ENCODE measurements at regions not wholly inside any gene's neighbourhood (a gene's known extent, or its start where the extent isn't known, plus 50 kb on each side); places are given as distances from the start of the nearest gene placed in this dataset.

DNA sequence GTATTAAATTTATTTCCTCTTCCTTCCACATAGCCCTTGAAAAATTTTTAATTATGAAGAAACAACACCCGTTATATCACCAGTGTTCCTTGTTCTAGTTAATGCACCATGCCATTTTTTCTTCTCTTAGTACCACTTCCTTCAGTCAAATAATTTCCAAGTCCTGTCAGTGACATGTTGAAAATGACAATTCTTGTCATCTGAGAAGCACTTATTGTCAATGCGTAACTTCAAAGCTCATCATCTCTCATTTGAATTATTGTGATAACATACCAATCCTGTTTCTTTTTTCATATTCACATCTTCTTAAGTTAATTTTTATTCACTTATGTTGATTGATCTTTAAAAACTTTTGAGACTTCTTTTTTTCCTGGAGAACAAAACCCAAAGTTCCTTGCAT lies 320.4 kb downstream of the ASXL3 start:
- DNase-seq = no peak
- Histone ChIP-seq H3K9me3 (ENCODE audit: low read length) (no peaks in the 10 kb centered on the region), H3K27me3 (ENCODE audit: insufficient read depth, low read length, poor library complexity, severe bottlenecking) (no peaks in the 10 kb centered on the region), H3K4me3 (ENCODE audit: low read length) (no peak overlapping the region), H3K36me3 (ENCODE audit: insufficient read depth, low read length) (no peaks in the 10 kb centered on the region), H3K4me1 (ENCODE audit: insufficient read depth, low read length) (no peaks in the 10 kb centered on the region), H3K27ac (ENCODE audit: low read depth, low read length) (no peak overlapping the region)
- no peaks in the 10 kb centered on the region for H3K36me3 Mint-ChIP-seq
- CTCF ChIA-PET = no interaction called here
- H3K4me1 Mint-ChIP-seq = no peaks in the 10 kb centered on the region
- H3K27me3 Mint-ChIP-seq = no peaks in the 10 kb centered on the region
- peaks cover 3 to 34% (median 20%) of the 10 kb centered on the region in 5 donors for H3K9me3 Mint-ChIP-seq
- H3K27ac Mint-ChIP-seq = no peak overlapping the region
- no peak overlapping the region for H3K4me3 Mint-ChIP-seq
- POLR2A ChIA-PET = no interaction called here

DNA sequence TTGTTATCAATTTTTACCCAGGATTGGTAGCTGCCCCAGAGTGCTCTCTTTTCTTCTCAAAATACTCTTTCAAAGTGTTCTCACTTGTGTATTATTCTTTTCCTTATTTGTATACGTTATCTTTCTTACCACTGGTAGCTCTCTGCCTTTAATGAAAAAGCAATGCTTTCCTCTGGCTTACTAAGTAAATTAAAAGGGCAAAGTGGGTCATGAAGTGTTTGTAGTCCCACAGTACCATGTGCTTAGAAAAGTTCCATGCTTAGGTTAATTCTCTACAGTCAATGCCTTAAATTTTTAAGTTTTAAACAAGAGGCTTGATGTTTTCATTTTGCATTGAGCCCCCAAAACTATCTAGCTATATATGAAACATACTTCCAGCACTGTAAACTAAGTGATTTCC lies 300.2 kb downstream of the ASXL3 start:
- Histone ChIP-seq H3K27me3 (ENCODE audit: insufficient read depth, low read length, poor library complexity, severe bottlenecking) (no peaks in the 10 kb centered on the region), H3K27ac (ENCODE audit: low read depth, low read length) (no peak overlapping the region), H3K9me3 (ENCODE audit: low read length) (no peaks in the 10 kb centered on the region), H3K36me3 (ENCODE audit: insufficient read depth, low read length) (no peaks in the 10 kb centered on the region), H3K4me1 (ENCODE audit: insufficient read depth, low read length) (no peaks in the 10 kb centered on the region), H3K4me3 (ENCODE audit: low read length) (no peak overlapping the region)
- CTCF ChIA-PET = no interaction called here
- Mint-ChIP-seq H3K36me3 (no peaks in the 10 kb centered on the region), H3K9me3 (peaks cover 3 to 48% (median 6%) of the 10 kb centered on the region in 5 donors), H3K27me3 (no peaks in the 10 kb centered on the region), H3K4me3 (no peak overlapping the region), H3K27ac (no peak overlapping the region), H3K4me1 (no peaks in the 10 kb centered on the region)
- DNase-seq = no peak
- POLR2A ChIA-PET = no interaction called here

DNA sequence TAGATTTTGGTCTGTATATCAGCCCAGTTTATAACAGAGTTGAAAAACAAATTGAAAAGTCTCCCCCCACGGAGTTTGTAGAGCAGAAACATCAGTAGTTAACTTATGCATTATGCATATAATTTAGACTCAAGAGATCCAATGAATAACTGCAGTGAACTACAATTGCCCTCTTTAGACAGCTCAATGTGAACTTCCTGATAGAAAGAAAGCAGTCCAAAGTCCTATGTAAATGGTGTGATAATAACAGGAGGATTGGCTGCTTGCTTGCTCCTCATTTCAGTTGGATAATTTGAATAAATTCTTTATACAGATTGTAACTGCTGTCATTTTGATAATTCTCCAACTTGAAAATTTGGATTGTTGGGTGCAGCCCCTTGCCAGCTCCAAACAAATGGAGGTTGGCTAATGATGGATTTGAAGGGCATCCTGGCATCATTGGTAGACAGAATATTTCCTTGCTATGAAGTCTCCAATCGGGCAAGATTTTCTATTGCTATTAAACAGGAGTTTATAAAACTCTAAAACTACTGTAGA lies 297.1 kb downstream of the ASXL3 start:
- Histone ChIP-seq H3K9me3 (ENCODE audit: low read length) (no peaks in the 10 kb centered on the region), H3K4me1 (ENCODE audit: insufficient read depth, low read length) (no peaks in the 10 kb centered on the region), H3K27ac (ENCODE audit: low read depth, low read length) (no peak overlapping the region), H3K27me3 (ENCODE audit: insufficient read depth, low read length, poor library complexity, severe bottlenecking) (no peaks in the 10 kb centered on the region), H3K4me3 (ENCODE audit: low read length) (no peak overlapping the region), H3K36me3 (ENCODE audit: insufficient read depth, low read length) (no peaks in the 10 kb centered on the region)
- POLR2A ChIA-PET = no interaction called here
- Mint-ChIP-seq H3K27ac (no peak overlapping the region), H3K4me1 (no peaks in the 10 kb centered on the region), H3K27me3 (no peaks in the 10 kb centered on the region), H3K4me3 (no peak overlapping the region), H3K9me3 (peaks cover 3 to 55% (median 6%) of the 10 kb centered on the region in 5 donors), H3K36me3 (no peaks in the 10 kb centered on the region)
- CTCF ChIA-PET = no interaction called here
- no peak for DNase-seq

DNA sequence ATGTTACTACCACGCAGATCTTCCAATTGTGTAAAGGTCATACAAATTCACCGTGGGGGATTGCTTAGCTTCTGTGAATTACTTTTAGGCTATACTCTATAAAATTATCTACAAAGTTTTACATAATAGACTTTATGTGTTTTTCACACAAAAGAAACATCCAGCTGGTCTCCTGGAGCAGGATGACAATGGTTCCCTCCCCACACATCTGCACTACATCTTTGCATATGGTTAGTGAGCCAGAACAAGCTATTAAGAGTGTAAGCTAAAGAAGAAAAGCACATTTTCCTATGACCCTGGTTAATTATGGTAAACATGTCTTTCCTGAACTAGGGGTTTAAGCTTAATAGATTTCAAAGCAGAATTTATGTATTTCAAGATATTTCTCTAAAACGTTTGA lies 295.1 kb downstream of the ASXL3 start:
- POLR2A ChIA-PET = no interaction called here
- no peaks in the 10 kb centered on the region for H3K9me3 ChIP-seq (ENCODE audit: low read length)
- Mint-ChIP-seq H3K9me3 (peaks cover 3 to 44% (median 6%) of the 10 kb centered on the region in 5 donors), H3K4me3 (no peak overlapping the region), H3K27me3 (no peaks in the 10 kb centered on the region), H3K4me1 (no peaks in the 10 kb centered on the region), H3K27ac (no peak overlapping the region), H3K36me3 (no peaks in the 10 kb centered on the region)
- H3K36me3 ChIP-seq (ENCODE audit: insufficient read depth, low read length) = no peaks in the 10 kb centered on the region
- H3K27me3 ChIP-seq (ENCODE audit: insufficient read depth, low read length, poor library complexity, severe bottlenecking) = no peaks in the 10 kb centered on the region
- no peaks in the 10 kb centered on the region for H3K4me1 ChIP-seq (ENCODE audit: insufficient read depth, low read length)
- H3K27ac ChIP-seq (ENCODE audit: low read depth, low read length) = no peak overlapping the region
- H3K4me3 ChIP-seq (ENCODE audit: low read length) = no peak overlapping the region
- DNase-seq = no peak
- CTCF ChIA-PET = no interaction called here

DNA sequence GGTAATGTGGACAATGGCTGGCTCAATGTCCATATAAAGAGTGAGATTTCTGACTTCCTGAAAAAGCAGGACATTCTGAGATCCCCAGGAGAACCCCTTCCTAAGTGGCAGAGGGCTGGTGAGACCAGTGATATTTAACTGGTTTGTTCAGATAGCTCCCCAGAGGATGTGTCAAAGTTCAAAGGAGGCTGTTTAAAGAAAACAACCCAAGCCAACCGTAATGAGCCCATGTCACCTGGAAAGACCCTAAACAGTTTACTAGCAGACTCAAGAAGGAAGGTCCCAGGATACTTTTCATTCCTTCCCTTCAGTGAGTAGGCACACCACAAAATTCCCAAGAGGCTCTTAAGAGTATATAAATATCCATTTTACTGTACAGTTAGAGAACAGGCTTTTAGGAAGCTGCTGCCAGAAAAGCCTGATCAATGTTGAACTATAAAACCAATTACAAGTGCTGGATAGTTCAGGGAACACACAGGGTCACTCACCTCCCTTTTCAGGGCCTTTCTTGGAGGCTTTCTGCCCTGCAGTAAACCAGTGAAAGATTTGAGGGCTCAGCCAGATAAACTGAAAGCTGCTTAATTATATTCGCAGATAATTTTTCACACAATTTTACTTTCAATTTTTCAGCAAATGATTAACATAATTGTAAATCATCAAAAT lies 293.5 kb downstream of the ASXL3 start:
- CTCF ChIA-PET = no interaction called here
- no peaks in the 10 kb centered on the region for H3K9me3 ChIP-seq (ENCODE audit: low read length)
- no peaks in the 10 kb centered on the region for H3K4me1 ChIP-seq (ENCODE audit: insufficient read depth, low read length)
- H3K4me3 Mint-ChIP-seq = no peak overlapping the region
- H3K4me1 Mint-ChIP-seq = no peaks in the 10 kb centered on the region
- H3K27ac ChIP-seq (ENCODE audit: low read depth, low read length) = no peak overlapping the region
- no peaks in the 10 kb centered on the region for H3K27me3 ChIP-seq (ENCODE audit: insufficient read depth, low read length, poor library complexity, severe bottlenecking)
- peaks cover 2 to 48% (median 3%) of the 10 kb centered on the region in 5 donors for H3K9me3 Mint-ChIP-seq
- no peaks in the 10 kb centered on the region for H3K36me3 Mint-ChIP-seq
- no peaks in the 10 kb centered on the region for H3K27me3 Mint-ChIP-seq
- H3K27ac Mint-ChIP-seq = no peak overlapping the region
- POLR2A ChIA-PET = no interaction called here
- no peak for DNase-seq
- H3K4me3 ChIP-seq (ENCODE audit: low read length) = no peak overlapping the region
- H3K36me3 ChIP-seq (ENCODE audit: insufficient read depth, low read length) = no peaks in the 10 kb centered on the region

DNA sequence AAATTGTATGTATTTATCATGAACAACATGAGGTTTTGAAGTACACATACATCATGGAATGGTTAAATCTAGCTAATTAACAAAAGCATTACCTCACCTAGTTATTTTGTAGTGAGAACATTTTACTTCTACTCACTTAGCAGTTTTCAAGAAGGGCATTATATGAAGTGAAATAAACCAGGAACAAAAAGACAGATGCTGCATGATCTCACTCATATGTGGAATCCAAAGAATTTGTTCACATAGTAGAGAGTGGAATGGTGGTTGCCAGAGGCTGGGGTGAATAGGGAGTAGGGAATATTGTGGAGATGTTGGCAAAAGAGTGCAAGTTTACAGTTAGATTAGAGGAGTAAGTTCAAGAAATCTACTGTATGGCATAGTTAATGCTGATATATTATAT lies 292.0 kb downstream of the ASXL3 start:
- Histone ChIP-seq H3K4me1 (ENCODE audit: insufficient read depth, low read length) (no peaks in the 10 kb centered on the region), H3K27ac (ENCODE audit: low read depth, low read length) (no peak overlapping the region), H3K4me3 (ENCODE audit: low read length) (no peak overlapping the region), H3K27me3 (ENCODE audit: insufficient read depth, low read length, poor library complexity, severe bottlenecking) (no peaks in the 10 kb centered on the region), H3K9me3 (ENCODE audit: low read length) (no peaks in the 10 kb centered on the region), H3K36me3 (ENCODE audit: insufficient read depth, low read length) (no peaks in the 10 kb centered on the region)
- Mint-ChIP-seq H3K27ac (no peak overlapping the region), H3K27me3 (no peaks in the 10 kb centered on the region), H3K4me1 (no peaks in the 10 kb centered on the region), H3K4me3 (no peak overlapping the region), H3K9me3 (peaks cover 0 to 47% (median 5%) of the 10 kb centered on the region in 5 donors), H3K36me3 (no peaks in the 10 kb centered on the region)
- ChIA-PET POLR2A (no interaction called here), CTCF (no interaction called here)
- no peak for DNase-seq

DNA sequence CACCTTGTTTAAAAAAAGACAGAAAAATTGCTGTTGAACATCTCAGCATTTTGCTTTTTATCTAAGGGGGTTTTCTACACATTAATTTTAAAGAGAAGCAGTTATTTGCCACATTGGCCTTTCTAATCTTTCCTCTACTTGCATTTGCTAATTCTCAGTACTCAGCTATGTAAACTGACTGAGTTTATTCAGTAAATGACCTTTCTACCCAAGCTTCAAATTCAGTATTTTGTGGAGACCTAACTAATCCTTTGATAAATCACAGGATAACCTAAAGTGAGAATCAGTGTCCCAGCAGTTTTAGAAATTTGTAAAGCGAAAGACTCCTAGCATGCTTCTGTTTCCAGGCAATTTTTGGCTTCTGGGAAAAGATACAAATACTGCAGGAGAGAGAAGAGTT lies 288.4 kb downstream of the ASXL3 start:
- H3K4me1 Mint-ChIP-seq = no peaks in the 10 kb centered on the region
- H3K27me3 Mint-ChIP-seq = no peaks in the 10 kb centered on the region
- H3K9me3 ChIP-seq (ENCODE audit: low read length) = no peaks in the 10 kb centered on the region
- H3K36me3 ChIP-seq (ENCODE audit: insufficient read depth, low read length) = no peaks in the 10 kb centered on the region
- peaks cover 0 to 3% (median 0%) of the 10 kb centered on the region in 3 donors for H3K36me3 Mint-ChIP-seq
- no peak overlapping the region for H3K27ac ChIP-seq (ENCODE audit: low read depth, low read length)
- DNase-seq = no peak
- H3K4me3 Mint-ChIP-seq = no peak overlapping the region
- POLR2A ChIA-PET = no interaction called here
- peaks cover 6 to 29% (median 10%) of the 10 kb centered on the region in 5 donors for H3K9me3 Mint-ChIP-seq
- CTCF ChIA-PET = no interaction called here
- H3K4me1 ChIP-seq (ENCODE audit: insufficient read depth, low read length) = no peaks in the 10 kb centered on the region
- H3K27me3 ChIP-seq (ENCODE audit: insufficient read depth, low read length, poor library complexity, severe bottlenecking) = no peaks in the 10 kb centered on the region
- no peak overlapping the region for H3K4me3 ChIP-seq (ENCODE audit: low read length)
- H3K27ac Mint-ChIP-seq = no peak overlapping the region

DNA sequence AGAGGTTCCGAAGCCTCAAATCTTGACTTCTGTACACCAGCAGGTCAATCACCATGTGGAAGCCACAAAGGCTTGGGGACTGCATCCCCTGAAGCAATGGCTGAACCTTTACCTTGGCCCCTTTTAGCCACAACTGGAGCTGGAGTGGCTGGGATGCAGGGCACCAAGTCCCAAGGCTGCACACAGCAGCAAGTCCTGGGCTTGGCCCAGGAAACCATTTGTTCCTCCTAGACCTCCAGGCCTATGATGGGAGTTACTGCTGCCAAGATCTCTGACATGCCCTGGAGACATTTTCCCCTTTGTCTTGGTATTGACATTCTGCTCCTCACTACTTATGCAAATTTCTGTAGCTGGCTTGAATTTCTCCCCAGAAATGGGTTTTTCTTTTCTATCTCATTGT lies 285.9 kb downstream of the ASXL3 start:
- Histone ChIP-seq H3K4me3 (ENCODE audit: low read length) (no peak overlapping the region), H3K27me3 (ENCODE audit: insufficient read depth, low read length, poor library complexity, severe bottlenecking) (no peaks in the 10 kb centered on the region), H3K36me3 (ENCODE audit: insufficient read depth, low read length) (no peaks in the 10 kb centered on the region), H3K4me1 (ENCODE audit: insufficient read depth, low read length) (no peaks in the 10 kb centered on the region), H3K27ac (ENCODE audit: low read depth, low read length) (no peak overlapping the region), H3K9me3 (ENCODE audit: low read length) (no peaks in the 10 kb centered on the region)
- H3K36me3 Mint-ChIP-seq = peaks cover 0 to 3% (median 0%) of the 10 kb centered on the region in 3 donors
- H3K9me3 Mint-ChIP-seq = peaks cover 8 to 34% (median 10%) of the 10 kb centered on the region in 5 donors
- DNase-seq = no peak
- POLR2A ChIA-PET = no interaction called here
- CTCF ChIA-PET = no interaction called here
- H3K27me3 Mint-ChIP-seq = no peaks in the 10 kb centered on the region
- H3K27ac Mint-ChIP-seq = no peak overlapping the region
- no peaks in the 10 kb centered on the region for H3K4me1 Mint-ChIP-seq
- no peak overlapping the region for H3K4me3 Mint-ChIP-seq

DNA sequence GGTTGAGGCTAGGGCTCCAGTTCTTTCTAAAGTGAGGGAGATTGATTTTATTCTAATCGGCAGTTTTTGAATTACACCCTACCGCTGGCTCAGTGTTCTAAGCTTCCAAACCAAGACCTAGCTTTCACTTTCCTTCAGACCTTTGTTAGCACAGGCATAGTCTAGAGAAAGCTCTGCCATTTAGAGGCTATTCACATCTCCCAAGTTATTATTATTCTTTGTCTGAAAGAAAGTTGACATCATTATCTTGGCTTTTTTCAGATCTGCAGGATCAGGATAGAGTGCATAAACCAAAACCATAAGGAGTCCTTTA lies 276.8 kb downstream of the ASXL3 start:
- no peak overlapping the region for H3K27ac Mint-ChIP-seq
- no peak overlapping the region for H3K4me3 ChIP-seq (ENCODE audit: low read length)
- H3K4me3 Mint-ChIP-seq = no peak overlapping the region
- DNase-seq = no peak
- no peaks in the 10 kb centered on the region for H3K9me3 ChIP-seq (ENCODE audit: low read length)
- H3K4me1 ChIP-seq (ENCODE audit: insufficient read depth, low read length) = no peaks in the 10 kb centered on the region
- CTCF ChIA-PET = no interaction called here
- H3K27me3 Mint-ChIP-seq = peaks cover 0 to 2% of the 10 kb centered on the region in 2 donors
- H3K9me3 Mint-ChIP-seq = peaks cover 0 to 37% (median 6%) of the 10 kb centered on the region in 5 donors
- no peaks in the 10 kb centered on the region for H3K4me1 Mint-ChIP-seq
- H3K36me3 ChIP-seq (ENCODE audit: insufficient read depth, low read length) = no peaks in the 10 kb centered on the region
- POLR2A ChIA-PET = no interaction called here
- no peaks in the 10 kb centered on the region for H3K36me3 Mint-ChIP-seq
- H3K27ac ChIP-seq (ENCODE audit: low read depth, low read length) = no peak overlapping the region
- no peaks in the 10 kb centered on the region for H3K27me3 ChIP-seq (ENCODE audit: insufficient read depth, low read length, poor library complexity, severe bottlenecking)
